GM10248 (cell line): ENCODE measurements at regions not wholly inside any gene's neighbourhood (a gene's known extent, or its start where the extent isn't known, plus 50 kb on each side); places are given as distances from the start of the nearest gene placed in this dataset.

Source experiments
- CTCF ChIA-PET: fragments of 300-600 bp; sonication (Branson Sonifier 250); formaldehyde crosslinking; extraction: SDS; loops from one replicate; lab custom pipeline; 2021; ENCODE audit warnings: antibody characterized with exemption; lab: Yijun Ruan, JAX
- POLR2A ChIA-PET: fragments of 350-650 bp; sonication (Branson Sonifier 250); formaldehyde crosslinking; extraction: SDS; loops from one replicate; lab custom pipeline; 2020; ENCODE audit warnings: antibody characterized with exemption; lab: Yijun Ruan, JAX
- DNase-seq: peaks from one replicate; pipeline ENCODE4 v3.0.0; 2012; ENCODE audit errors: extremely low spot score
- CTCF ChIP-seq: IDR thresholded peaks from 2 replicates; pipeline ENCODE4 v1.5.1; 2012; ENCODE audit warnings: mild to moderate bottlenecking, low read depth; ENCODE audit errors: extremely low read depth, missing control alignments, control extremely low read depth

DNA sequence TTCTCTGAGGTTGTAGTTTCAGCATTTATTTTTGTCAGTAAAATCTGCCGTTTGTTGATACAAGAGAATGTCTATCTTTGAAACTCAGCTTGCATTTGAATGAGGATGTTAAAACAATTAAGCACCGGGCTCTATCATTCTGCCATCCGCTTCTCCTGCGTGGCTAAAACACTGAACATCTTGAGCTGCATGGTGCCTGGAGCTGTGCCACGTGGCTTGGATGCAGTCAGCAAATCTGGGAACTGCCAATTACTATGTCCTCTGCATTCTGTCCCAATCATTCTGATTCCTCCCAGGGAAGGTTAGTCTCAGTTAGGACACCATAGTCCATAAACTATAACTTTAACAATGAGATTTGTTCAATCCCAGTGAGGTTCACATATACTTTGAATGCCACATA, 598.4 kb downstream of the FBXO15 start:
- TF ChIP-seq CTCF: no peak
- DNase-seq: no peak
- ChIA-PET CTCF (no interaction called here), POLR2A (no interaction called here)

- TF ChIP-seq CTCF: no peak
- no peak for DNase-seq
- POLR2A ChIA-PET: no interaction called here
- CTCF ChIA-PET: no interaction called here
Measured at GRCh38 chr18:73545472-73545871, 602.2 kb downstream of the FBXO15 start.

DNA sequence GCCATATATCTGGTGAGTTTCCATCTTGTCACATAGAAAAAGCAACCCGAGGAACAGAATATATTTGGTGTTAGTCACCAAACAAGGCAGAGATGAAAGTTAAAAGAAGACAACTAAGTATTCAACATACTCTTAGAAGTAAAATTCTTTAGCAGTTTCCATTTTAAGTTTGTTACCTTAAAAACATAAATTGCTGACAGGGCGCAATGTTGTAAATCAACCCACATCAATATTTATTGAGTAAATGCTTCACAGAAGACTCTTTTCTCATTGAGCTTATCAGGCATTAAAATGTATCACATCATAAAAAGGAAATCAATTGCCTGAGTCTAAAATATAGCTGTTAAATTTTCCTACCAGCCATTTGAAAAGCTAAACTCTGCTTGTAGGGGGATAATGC, 603.0 kb downstream of the FBXO15 start:
- no peak for DNase-seq
- ChIA-PET POLR2A (no interaction called here), CTCF (no interaction called here)
- TF ChIP-seq CTCF: no peak

DNA sequence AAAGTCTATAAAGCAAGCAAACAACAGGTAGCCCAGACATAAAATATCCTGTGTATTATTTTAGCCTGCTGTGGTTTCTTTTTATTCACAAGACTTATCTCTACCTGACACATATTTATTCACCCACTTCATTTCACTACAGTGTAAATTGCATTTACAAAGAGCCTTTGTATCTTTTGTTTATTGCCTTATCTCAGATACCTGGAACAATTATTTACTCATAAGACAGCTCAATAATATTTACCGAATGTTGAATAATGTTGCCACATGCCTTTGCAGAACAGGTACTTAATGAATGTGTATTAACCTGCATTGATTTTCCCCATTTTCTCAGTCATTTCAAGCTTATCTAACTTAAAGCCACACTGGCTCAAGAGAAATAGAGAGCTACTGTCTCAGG, 603.6 kb downstream of the FBXO15 start:
- ChIA-PET CTCF (no interaction called here), POLR2A (no interaction called here)
- no peak for TF ChIP-seq CTCF
- DNase-seq: no peak

DNA sequence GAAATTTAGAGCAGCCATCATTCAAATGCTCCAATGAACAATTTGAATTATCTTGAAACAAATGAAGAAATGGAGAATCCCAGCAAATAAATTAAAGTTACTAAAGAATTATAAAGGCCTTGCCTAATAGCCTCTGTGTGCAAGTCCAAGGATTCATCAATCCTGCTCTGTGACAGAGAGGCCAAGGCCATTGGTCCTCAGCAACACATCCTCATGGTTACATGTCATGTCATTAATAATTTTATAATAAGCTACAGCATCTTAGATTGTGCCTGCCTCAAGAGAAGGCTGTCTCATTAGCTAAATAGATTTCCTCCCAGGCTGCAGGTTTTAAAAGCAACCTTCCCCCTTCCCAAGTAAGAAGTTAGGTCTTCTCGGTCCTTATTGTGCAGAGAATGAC, 611.6 kb downstream of the FBXO15 start:
- CTCF ChIA-PET: no interaction called here
- TF ChIP-seq CTCF: no peak
- DNase-seq: no peak
- POLR2A ChIA-PET: no interaction called here

- POLR2A ChIA-PET: no interaction called here
Measured at GRCh38 chr18:73535189-73535588, 612.4 kb downstream of the FBXO15 start.

More at GRCh38 chr18:73535189-73535588, 612.4 kb downstream of the FBXO15 start:
- CTCF ChIA-PET: no interaction called here
- no peak for TF ChIP-seq CTCF
- no peak for DNase-seq
